SU-DHL-6 (cell line): ENCODE measurements at regions not wholly inside any gene's neighbourhood (a gene's known extent, or its start where the extent isn't known, plus 50 kb on each side); places are given as distances from the start of the nearest gene placed in this dataset.

Experiments used
- H2AFZ ChIP-seq: fragments of 200-600 bp; sonication (generic); 2 replicates; pipeline ENCODE4 v1.6.1; 2014; ENCODE audit warnings: low read depth, mild to moderate bottlenecking, moderate library complexity, mixed read lengths, antibody characterized with exemption, low read length; ENCODE audit not compliant: severe bottlenecking
- H3F3A ChIP-seq: fragments of 200-600 bp; shearing (Covaris generic); 2 replicates; pipeline ENCODE4 v1.6.0; 2016; ENCODE audit warnings: antibody characterized with exemption, mild to moderate bottlenecking; ENCODE audit not compliant: insufficient read depth
- H3K27ac ChIP-seq: fragments of 200-600 bp; sonication (generic); 2 replicates; pipeline ENCODE4 v1.5.1; 2016; ENCODE audit warnings: low read depth, mild to moderate bottlenecking, low read length, moderate library complexity, mixed read lengths
- H3K27me3 ChIP-seq: fragments of 200-600 bp; sonication (generic), shearing (Covaris generic); 2 replicates; pipeline ENCODE4 v1.6.0; 2014; ENCODE audit warnings: mild to moderate bottlenecking, low read length
- H3K36me3 ChIP-seq: fragments of 200-600 bp; sonication (generic); 2 replicates; pipeline ENCODE4 v1.6.1; 2014; ENCODE audit warnings: mild to moderate bottlenecking, low read length, mixed read lengths
- H3K4me2 ChIP-seq: fragments of 300-600, 200-600 bp; shearing (Covaris generic), sonication (generic); 2 replicates; pipeline ENCODE4 v1.6.0; 2014; ENCODE audit warnings: low read length, low read depth, mild to moderate bottlenecking; ENCODE audit not compliant: poor library complexity, severe bottlenecking
- H3K4me3 ChIP-seq: fragments of 200-600 bp; sonication (generic); 2 replicates; pipeline ENCODE4 v1.5.1; 2014; ENCODE audit warnings: antibody characterized with exemption, low read length, mild to moderate bottlenecking, mixed read lengths; ENCODE audit not compliant: insufficient read depth, poor library complexity, severe bottlenecking
- H3K79me2 ChIP-seq: fragments of 200-600 bp; sonication (generic); 2 replicates; pipeline ENCODE4 v1.6.1; 2014; ENCODE audit warnings: mild to moderate bottlenecking, low read length, moderate library complexity; ENCODE audit not compliant: insufficient read depth
- H3K9ac ChIP-seq: fragments of 200-600 bp; sonication (generic); 2 replicates; pipeline ENCODE4 v1.7.0; 2014; ENCODE audit warnings: mild to moderate bottlenecking, low read length
- H3K9me2 ChIP-seq: fragments of 200-600 bp; sonication (generic); replicated peaks from 2 replicates; pipeline ENCODE4 v1.6.1; 2014; ENCODE audit warnings: low read length; ENCODE audit not compliant: insufficient read depth
- H3K9me3 ChIP-seq: fragments of 200-600 bp; sonication (generic); 2 replicates; pipeline ENCODE4 v1.6.1; 2014; ENCODE audit warnings: low read length, mixed read lengths; ENCODE audit not compliant: insufficient read depth
- H4K20me1 ChIP-seq: fragments of 200-600 bp; sonication (generic); 2 replicates; pipeline ENCODE4 v1.6.1; 2014; ENCODE audit warnings: low read depth, mild to moderate bottlenecking, antibody characterized with exemption, low read length, moderate library complexity, mixed read lengths
- CTCF ChIP-seq: fragments of 200-600 bp; sonication (generic); IDR thresholded peaks from one replicate; pipeline ENCODE4 v1.5.1; 2017; ENCODE audit warnings: antibody characterized with exemption, mild to moderate bottlenecking, low read length, moderate library complexity; ENCODE audit not compliant: insufficient read depth, poor library complexity, severe bottlenecking
- EZH2phosphoT487 ChIP-seq: fragments of 200-600 bp; sonication (generic), shearing (Covaris generic); conservative IDR thresholded peaks from 2 replicates; pipeline ENCODE4 v1.6.1; 2018; ENCODE audit warnings: mild to moderate bottlenecking, antibody characterized with exemption, low read length, moderate library complexity, mixed read lengths

GRCh38 chr1:212155219-212155618, 119.7 kb downstream of the DTL start:
- H3F3A ChIP-seq = no peaks in the 10 kb centered on the region
- no peak overlapping the region for H3K4me2 ChIP-seq
- no peaks in the 10 kb centered on the region for H4K20me1 ChIP-seq
- H3K36me3 ChIP-seq = no peaks in the 10 kb centered on the region
- no peaks in the 10 kb centered on the region for H3K27me3 ChIP-seq
- no peak overlapping the region for H3K9ac ChIP-seq
- no peaks in the 10 kb centered on the region for H3K9me3 ChIP-seq
- TF ChIP-seq EZH2phosphoT487 (no peak), CTCF (no peak)
- no peaks in the 10 kb centered on the region for H3K9me2 ChIP-seq
- no peak overlapping the region for H2AFZ ChIP-seq
- H3K27ac ChIP-seq = no peak overlapping the region
- H3K79me2 ChIP-seq = no peaks in the 10 kb centered on the region
- no peak overlapping the region for H3K4me3 ChIP-seq

- Histone ChIP-seq H3K79me2 (no peaks in the 10 kb centered on the region), H3K27me3 (no peaks in the 10 kb centered on the region), H3K9me2 (no peaks in the 10 kb centered on the region), H3K27ac (no peak overlapping the region), H4K20me1 (no peaks in the 10 kb centered on the region), H3K4me2 (no peak overlapping the region), H3K4me3 (no peak overlapping the region), H3K9me3 (no peaks in the 10 kb centered on the region), H3K9ac (no peak overlapping the region), H3K36me3 (no peaks in the 10 kb centered on the region), H3F3A (no peaks in the 10 kb centered on the region), H2AFZ (no peak overlapping the region)
- TF ChIP-seq EZH2phosphoT487 = no peak
- no peak for TF ChIP-seq CTCF
These were observed 121.7 kb downstream of the DTL start for GRCh38 chr1:212157252-212157651.

- Histone ChIP-seq H3K36me3 (no peaks in the 10 kb centered on the region), H3K9ac (no peak overlapping the region), H3K27ac (peak overlapping the region; percentile 13), H2AFZ (no peak overlapping the region), H3K4me3 (no peak overlapping the region), H3K27me3 (no peaks in the 10 kb centered on the region), H3K79me2 (no peaks in the 10 kb centered on the region), H3K9me3 (no peaks in the 10 kb centered on the region), H4K20me1 (no peaks in the 10 kb centered on the region), H3K9me2 (no peaks in the 10 kb centered on the region), H3F3A (no peaks in the 10 kb centered on the region), H3K4me2 (no peak overlapping the region)
- TF ChIP-seq EZH2phosphoT487 (no peak), CTCF (no peak)
These were observed 123.6 kb downstream of the DTL start for GRCh38 chr1:212158912-212159796.
